ENCODE measurements at regions not wholly inside any gene's neighbourhood (a gene's known extent, or its start where the extent isn't known, plus 50 kb on each side); places are given as distances from the start of the nearest gene placed in this dataset.

DNA sequence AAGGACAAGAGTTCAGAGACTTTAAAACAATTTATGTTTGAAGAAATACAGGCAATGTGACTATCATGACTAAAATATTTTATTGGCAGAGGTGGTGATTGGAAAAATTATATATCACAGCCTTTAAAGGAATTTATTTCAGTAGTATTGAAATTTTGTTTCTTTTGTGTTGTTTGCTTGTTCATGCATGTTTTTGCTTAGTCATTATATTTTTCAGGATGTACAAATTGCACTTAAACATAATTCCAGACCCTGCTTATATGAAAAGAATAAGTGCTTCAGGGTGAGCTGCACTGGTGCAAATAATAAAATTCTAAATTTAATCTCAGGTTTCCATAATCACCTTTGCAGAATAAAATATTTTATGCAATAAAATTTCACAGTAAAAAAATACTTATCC lies 283.3 kb downstream of the PPP1R3A start:
- TF ChIP-seq CTCF (IDR thresholded peaks at IDR 0.05) (no peak), EZH2phosphoT487 (IDR thresholded peaks at IDR 0.05) (no peak)
